Large intestine (tissue), 3 donors: ENCODE measurements at regions not wholly inside any gene's neighbourhood (a gene's known extent, or its start where the extent isn't known, plus 50 kb on each side); places are given as distances from the start of the nearest gene placed in this dataset.

ENCODE experiments used
- DNase-seq, 2 donors: peaks; one replicate each; pipeline versions ENCODE4 v3.0.0 to v3.0.0-alpha.2; 2013
- H3K27ac ChIP-seq: one replicate; pipeline ENCODE4 v1.5.1; 2013; ENCODE audit warnings: low read length
- H3K27me3 ChIP-seq: 2 replicates; pipeline ENCODE4 v1.6.1; 2013; ENCODE audit warnings: low read length; ENCODE audit not compliant: control insufficient read depth, insufficient read depth
- H3K36me3 ChIP-seq: 2 replicates; pipeline ENCODE4 v1.6.1; 2013; ENCODE audit warnings: low read length; ENCODE audit not compliant: control insufficient read depth, insufficient read depth
- H3K4me1 ChIP-seq: one replicate; pipeline ENCODE4 v1.6.1; 2013; ENCODE audit warnings: low read length; ENCODE audit not compliant: control insufficient read depth, insufficient read depth
- H3K4me3 ChIP-seq: one replicate; pipeline ENCODE4 v1.5.1; 2013; ENCODE audit warnings: low read length
- H3K9me3 ChIP-seq: one replicate; pipeline ENCODE4 v1.6.1; 2013; ENCODE audit warnings: mild to moderate bottlenecking, low read depth, low read length, moderate library complexity; ENCODE audit not compliant: control insufficient read depth
- WGBS: methylation state at CpG from one replicate; pipeline ENCODE4 v1.1.5; 2013; ENCODE audit warnings: low lambda C conversion rate; ENCODE audit not compliant: insufficient coverage; 5-methylcytosine and 5-hydroxymethylcytosine counted together

- H3K27me3 ChIP-seq: no peaks in the 10 kb centered on the region
- no peak for DNase-seq
- no peak overlapping the region for H3K27ac ChIP-seq
- no peak overlapping the region for H3K4me3 ChIP-seq
- no peaks in the 10 kb centered on the region for H3K4me1 ChIP-seq
- no peaks in the 10 kb centered on the region for H3K36me3 ChIP-seq
- no peaks in the 10 kb centered on the region for H3K9me3 ChIP-seq
- WGBS: no CpG with 5 or more reads among the region's 3 CpGs
Observed at GRCh38 chr2:220442012-220442411, 814.6 kb downstream of the SLC4A3 start.

DNA sequence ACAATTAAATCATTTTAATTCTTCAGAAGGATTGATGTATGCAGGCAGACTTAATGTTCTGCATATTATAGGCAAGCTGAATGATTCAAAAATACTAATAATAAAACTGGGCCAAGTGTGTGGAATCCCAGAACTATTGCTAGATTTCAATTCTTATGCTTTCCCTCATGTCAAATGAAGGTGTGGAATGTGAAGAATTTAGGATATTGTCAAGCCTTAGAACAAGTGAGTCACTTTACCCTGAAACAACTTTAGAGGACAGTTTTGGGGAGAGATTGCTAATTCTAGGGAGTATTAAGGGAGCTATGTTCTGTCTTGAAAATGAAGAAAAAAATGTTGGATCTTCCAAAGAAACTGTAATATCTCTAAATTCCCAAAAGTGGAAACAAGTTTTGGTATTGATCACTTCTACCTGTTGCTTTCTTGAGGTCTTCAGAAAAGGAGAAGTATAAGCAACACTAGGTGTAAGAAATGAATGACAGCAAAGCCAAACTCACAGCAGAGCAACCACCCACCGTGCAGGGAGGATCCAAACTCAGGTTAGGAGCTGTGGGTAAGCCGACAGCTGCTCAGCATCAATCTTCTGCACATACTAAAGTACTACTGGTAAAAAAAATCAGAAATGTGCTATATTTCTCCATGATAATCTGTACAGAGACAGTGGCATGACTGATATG lies 818.1 kb downstream of the SLC4A3 start:
- Histone ChIP-seq H3K4me3 (no peak overlapping the region), H3K36me3 (no peaks in the 10 kb centered on the region), H3K9me3 (no peaks in the 10 kb centered on the region), H3K4me1 (no peaks in the 10 kb centered on the region), H3K27me3 (no peaks in the 10 kb centered on the region), H3K27ac (no peak overlapping the region)
- no peak for DNase-seq
- no CpG with 5 or more reads among the region's 2 CpGs for WGBS

GRCh38 chr2:220446106-220446712 lies 818.8 kb downstream of the SLC4A3 start:
- Histone ChIP-seq H3K4me1 (no peaks in the 10 kb centered on the region), H3K9me3 (no peaks in the 10 kb centered on the region), H3K4me3 (no peak overlapping the region), H3K27ac (no peak overlapping the region), H3K27me3 (no peaks in the 10 kb centered on the region), H3K36me3 (no peaks in the 10 kb centered on the region)
- WGBS: 60% methylated on average over 1 of the region's 8 CpGs
- no peak for DNase-seq

DNA sequence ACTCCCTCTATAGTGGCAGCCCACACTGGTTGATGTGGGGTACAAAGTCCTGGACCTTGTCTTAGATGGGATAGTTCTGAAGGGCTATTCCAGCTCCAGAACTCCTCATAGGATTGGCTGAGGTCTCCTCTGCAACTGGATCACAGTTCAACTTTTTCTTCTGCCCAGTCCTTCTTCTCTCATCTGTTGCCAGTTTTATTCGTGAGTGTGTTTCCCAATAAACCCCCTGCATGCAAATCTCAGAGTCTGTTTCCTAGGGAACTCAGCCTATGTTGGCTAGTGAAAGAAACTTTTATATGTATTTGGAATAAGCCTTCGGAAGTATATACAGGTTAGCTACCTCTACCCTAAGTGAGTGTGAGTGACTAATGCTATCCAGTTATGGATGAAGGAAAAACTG lies 823.4 kb downstream of the SLC4A3 start:
- Histone ChIP-seq H3K4me3 (no peak overlapping the region), H3K36me3 (no peaks in the 10 kb centered on the region), H3K27ac (no peak overlapping the region), H3K9me3 (no peaks in the 10 kb centered on the region), H3K27me3 (no peaks in the 10 kb centered on the region), H3K4me1 (no peaks in the 10 kb centered on the region)
- 100% methylated on average over 1 of the region's 2 CpGs for WGBS
- no peak for DNase-seq

GRCh38 chr2:220451438-220451837 lies 824.0 kb downstream of the SLC4A3 start:
- H3K4me3 ChIP-seq: no peak overlapping the region
- H3K9me3 ChIP-seq: no peaks in the 10 kb centered on the region
- no CpG with 5 or more reads among the region's 3 CpGs for WGBS
- DNase-seq: no peak
- H3K27me3 ChIP-seq: no peaks in the 10 kb centered on the region
- no peaks in the 10 kb centered on the region for H3K36me3 ChIP-seq
- no peak overlapping the region for H3K27ac ChIP-seq
- no peaks in the 10 kb centered on the region for H3K4me1 ChIP-seq

DNA sequence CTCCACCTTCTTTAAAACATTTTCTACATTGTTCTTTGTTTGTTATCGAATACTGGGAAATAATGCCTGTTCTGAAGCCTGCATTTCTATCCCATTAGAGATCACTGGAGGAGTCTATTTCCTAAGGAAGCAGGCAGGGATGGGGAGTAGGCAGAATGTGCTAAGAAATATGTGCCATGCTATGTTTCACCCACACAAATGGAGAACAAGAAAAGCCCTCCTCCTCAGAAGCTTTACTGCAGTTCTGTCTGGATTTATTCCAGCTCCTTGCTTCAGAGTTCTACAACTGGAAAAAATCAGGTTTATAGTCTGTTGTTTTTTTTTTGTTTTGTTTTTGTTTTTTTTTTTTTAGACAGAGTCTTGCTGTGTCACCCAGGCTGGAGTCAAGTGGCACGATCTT lies 825.1 kb downstream of the SLC4A3 start:
- no CpG with 5 or more reads among the region's 2 CpGs for WGBS
- Histone ChIP-seq H3K27me3 (no peaks in the 10 kb centered on the region), H3K9me3 (no peaks in the 10 kb centered on the region), H3K4me1 (no peaks in the 10 kb centered on the region), H3K36me3 (no peaks in the 10 kb centered on the region), H3K4me3 (no peak overlapping the region), H3K27ac (no peak overlapping the region)
- no peak for DNase-seq

DNA sequence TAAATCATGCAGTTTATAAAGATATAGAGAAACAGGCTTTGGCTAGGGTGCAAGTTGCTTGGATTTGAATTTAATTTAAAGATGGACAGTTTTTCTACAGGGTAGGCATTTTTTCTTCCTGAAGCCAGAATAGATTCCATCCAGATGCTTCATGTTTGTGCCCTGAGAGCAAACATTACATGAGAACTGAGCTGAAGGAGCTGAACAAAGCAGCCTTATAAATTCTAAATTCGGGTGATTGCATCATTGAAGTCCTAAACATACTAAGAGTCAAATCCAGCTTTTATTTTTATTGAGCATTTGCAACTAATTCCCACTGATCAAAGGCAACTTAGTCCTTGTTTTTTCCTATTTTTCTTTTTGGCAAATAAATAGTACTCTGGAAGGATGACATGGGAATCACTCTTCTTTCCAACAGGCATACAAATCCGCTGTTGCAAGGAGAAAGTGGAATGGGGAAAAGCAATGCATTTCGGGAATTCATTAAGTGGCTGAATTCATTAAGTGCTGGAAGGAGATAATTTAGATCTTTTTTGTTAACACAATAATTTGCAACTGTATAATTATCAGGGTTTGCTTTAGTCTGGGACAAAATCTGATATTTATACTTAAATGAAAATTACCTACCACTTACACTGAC lies 828.0 kb downstream of the SLC4A3 start:
- DNase-seq: no peak
- Histone ChIP-seq H3K9me3 (no peaks in the 10 kb centered on the region), H3K27ac (no peak overlapping the region), H3K27me3 (no peaks in the 10 kb centered on the region), H3K4me1 (no peaks in the 10 kb centered on the region), H3K4me3 (no peak overlapping the region), H3K36me3 (no peaks in the 10 kb centered on the region)
- WGBS: 86% methylated on average over 2 of the region's 3 CpGs

DNA sequence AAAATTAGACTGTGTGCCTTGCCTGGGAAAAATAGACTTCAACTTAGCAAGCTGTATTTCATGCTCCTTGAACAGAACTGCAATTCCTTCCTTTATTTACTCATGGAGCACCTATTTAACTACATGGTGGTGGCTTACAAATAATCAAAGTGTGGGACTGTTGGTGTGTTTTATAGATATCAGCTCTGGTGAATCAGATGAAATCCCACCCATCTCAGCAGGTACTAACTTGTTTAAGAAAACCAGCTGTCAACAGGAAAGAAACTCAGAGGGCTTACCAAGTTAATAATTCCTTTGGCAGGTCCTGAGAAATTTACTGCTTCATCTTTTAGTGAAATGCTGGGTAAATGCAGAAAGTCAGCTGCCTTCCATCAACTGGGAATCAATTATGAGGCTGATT lies 830.6 kb downstream of the SLC4A3 start:
- H3K9me3 ChIP-seq: no peaks in the 10 kb centered on the region
- no peaks in the 10 kb centered on the region for H3K36me3 ChIP-seq
- DNase-seq: no peak
- H3K4me3 ChIP-seq: no peak overlapping the region
- H3K27me3 ChIP-seq: no peaks in the 10 kb centered on the region
- H3K27ac ChIP-seq: no peak overlapping the region
- H3K4me1 ChIP-seq: no peaks in the 10 kb centered on the region

DNA sequence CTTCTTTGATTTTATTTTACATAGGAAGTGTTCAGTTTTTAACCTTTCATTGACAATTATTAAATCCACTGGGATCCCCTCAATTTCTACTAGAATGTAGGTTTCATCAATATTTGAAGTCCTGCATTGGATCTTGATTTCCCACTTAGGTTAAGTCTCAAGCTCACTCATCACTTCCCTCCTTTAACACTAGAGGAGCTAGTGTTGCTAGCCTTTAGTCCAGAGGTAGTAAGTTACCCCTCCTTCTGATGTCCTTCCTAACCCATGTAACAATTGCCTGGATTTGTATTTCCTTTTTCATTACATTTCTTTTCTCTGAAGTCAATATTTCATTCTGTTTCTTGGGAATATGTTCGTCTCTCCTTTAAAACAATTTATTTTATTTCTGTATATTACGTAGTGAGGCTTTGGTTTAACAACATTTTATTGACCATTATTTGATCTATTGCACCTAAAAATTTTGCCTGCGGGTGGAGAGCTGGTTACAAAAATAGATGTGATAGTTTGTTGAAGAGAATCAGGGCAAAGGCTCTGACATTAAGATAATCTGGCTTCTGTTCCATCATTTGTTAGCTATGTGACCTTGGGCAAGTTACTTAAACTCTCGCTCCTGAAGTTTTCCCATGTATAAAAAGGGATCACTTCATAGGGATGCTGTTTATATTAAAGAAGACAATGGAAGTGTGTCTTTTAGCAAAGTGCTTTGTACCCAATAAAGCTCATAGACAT lies 833.0 kb downstream of the SLC4A3 start:
- no peaks in the 10 kb centered on the region for H3K9me3 ChIP-seq
- no peak overlapping the region for H3K27ac ChIP-seq
- no peak overlapping the region for H3K4me3 ChIP-seq
- 100% methylated on average over 3 of the region's 4 CpGs for WGBS
- no peaks in the 10 kb centered on the region for H3K36me3 ChIP-seq
- no peaks in the 10 kb centered on the region for H3K4me1 ChIP-seq
- H3K27me3 ChIP-seq: no peaks in the 10 kb centered on the region
- no peak for DNase-seq

- Histone ChIP-seq H3K4me3 (no peak overlapping the region), H3K36me3 (no peaks in the 10 kb centered on the region), H3K27me3 (no peaks in the 10 kb centered on the region), H3K9me3 (no peaks in the 10 kb centered on the region), H3K27ac (no peak overlapping the region), H3K4me1 (no peaks in the 10 kb centered on the region)
- WGBS: no CpG with 5 or more reads among the region's 1 CpG
- DNase-seq: no peak
Observed at GRCh38 chr2:220463876-220464275, 836.4 kb downstream of the SLC4A3 start.
